HG03175 (cell line): ENCODE measurements at regions not wholly inside any gene's neighbourhood (a gene's known extent, or its start where the extent isn't known, plus 50 kb on each side); places are given as distances from the start of the nearest gene placed in this dataset.

Experiments used
- ATAC-seq: cut with Tn5 transposase; IDR thresholded peaks from one replicate; pipeline ENCODE4 v1.9.1; 2021; ENCODE audit warnings: mild to moderate bottlenecking, moderate library complexity; ENCODE audit not compliant: unreplicated experiment

DNA sequence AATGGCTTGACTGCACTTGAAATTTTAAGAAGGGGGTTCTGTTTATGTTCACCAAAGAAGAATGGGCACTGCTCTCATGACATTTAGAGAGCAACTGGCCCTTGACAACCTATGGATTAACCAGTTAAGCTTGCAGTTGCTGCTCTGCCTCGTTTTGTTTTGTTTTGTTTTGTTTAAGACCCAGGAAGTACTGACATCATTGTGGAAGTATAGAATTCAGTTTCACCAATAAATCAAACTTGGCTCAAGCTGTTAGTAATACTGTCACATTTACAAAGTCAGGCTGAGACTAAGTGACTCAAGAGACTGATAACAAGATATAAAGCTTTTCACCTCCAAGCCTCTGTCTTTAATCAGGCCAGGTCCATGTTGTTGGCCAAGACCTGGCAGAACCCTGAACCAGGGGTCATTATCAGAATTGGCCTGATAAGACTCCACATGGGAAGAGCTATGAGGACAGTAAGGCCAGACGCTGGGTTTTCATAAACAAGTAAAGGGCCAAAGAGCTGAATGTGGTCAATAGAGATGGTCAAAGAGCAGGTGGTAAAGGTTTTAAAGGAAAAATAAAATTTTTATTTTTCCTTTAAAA is 99.4 kb upstream of the VGLL2 start:
- no peak for ATAC-seq

DNA sequence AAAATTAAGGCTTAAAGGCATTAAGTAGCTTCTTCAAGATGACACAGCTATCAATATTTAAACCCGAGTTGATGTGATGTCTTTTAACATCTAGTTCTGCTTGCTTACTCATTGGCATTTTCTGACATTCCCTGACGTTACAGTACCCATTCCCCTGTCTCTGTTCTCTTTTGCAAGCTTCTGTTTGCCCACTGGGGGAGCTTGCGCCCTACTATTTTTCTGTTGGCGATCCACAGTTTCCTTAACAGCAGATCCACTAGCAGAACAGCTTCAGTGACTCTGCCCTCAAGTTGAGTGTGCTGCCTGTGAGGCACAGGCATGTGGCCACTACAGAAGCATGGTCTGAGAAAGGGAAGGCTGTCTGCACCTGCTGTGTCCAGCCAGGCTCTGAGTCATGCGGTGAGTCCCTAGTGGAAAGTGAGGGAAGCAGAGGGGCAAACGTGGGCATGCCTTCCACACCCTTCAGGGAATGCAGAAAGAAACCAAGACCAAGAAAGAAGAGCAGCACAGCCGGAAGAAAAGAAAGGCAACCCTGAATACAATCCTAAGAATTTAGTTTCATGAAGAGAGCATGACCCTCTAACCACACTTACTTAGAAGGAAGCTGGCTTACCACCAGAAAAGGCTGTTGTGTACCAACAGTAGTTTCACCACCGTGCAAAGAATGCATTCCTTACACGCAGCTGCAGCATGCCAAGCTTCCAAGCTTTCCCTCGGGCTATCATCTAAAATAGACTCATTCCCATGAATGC is 97.7 kb upstream of the VGLL2 start:
- ATAC-seq, result no peak

DNA sequence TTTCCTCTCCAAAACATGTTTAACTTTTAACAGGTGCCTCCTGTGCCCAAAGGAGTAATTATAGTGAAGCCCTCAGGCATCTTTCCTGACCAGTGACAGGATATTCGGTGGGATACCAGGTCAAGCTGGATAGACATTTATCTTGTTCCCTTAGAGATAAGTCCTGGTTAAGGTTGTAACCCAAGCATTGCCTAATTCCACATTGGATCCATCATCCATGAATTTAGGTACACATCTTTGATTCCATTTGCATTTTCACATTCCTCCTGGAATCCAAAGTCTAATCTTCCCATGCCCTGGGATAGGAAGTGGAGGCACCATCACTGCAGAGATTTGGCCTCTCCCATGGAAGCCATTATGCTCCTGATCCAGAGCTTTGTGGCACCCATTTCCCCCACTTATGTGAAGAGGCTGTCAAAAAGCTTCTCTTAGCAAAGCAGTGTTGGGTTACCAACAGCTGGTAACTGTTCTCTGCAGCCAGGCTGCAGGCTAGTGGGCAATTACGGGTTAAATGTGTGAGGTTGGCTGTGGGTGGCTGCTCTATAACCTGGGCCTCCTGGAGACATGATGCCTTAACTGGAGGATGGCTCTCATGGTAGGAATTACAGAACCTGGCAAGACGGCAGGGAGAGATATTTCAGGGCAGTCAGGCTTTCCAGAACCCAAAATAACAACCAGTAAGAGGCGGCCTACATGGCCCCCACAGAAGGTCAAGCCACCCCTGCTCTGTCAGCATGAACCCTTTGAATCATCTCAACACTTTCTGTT is 96.9 kb upstream of the VGLL2 start:
- no peak for ATAC-seq

DNA sequence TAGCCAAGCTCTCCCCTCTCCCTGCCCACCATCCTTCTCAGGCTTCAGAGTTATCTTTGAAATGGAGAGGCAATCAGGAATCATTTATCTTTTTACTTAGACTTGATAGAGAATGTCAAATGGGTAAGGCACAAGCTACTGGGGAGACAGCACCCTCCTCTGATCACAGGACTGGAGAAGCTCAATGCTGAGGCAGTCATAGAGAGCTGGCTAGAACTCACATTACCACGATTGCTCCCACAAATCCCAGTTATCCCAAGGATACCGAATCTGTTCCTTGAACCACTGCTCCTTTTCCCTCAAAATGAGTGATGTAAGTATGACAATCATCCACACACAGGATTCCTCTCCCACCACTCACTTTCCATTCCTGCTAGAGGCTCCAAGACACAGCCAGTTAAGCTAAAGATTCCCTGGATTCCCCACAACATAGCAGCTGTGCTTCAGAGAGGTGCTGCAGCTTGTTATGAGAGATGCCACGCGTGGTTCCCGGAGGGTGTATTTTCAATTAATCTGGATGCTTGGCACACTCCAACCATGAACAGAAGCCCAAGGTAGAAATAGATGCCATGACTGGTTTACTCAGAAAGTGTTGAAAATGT is 96.2 kb upstream of the VGLL2 start:
- ATAC-seq, result no peak

DNA sequence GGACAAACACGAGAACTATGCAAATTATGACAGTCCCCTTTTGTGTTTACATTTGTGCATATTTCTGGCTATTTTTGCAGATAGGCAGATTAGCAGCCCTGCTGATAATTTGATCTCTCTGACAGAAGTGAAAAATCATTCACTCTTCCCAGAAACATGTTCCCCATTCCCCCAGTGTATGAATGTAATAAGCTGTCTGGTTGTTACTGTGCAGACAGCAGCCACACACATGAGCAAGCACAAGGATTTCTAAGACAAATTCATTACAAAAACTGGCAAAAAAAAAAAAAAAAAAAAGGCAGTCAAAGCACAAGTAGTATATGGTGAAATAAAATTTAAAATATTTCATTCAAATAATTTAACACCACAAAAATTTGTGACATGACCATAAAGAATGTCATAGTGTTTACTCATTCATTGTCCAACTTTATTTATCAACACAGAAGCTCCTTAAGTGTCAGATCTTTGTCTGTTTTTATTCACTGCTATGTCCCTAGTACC is 95.5 kb upstream of the VGLL2 start:
- no peak for ATAC-seq

DNA sequence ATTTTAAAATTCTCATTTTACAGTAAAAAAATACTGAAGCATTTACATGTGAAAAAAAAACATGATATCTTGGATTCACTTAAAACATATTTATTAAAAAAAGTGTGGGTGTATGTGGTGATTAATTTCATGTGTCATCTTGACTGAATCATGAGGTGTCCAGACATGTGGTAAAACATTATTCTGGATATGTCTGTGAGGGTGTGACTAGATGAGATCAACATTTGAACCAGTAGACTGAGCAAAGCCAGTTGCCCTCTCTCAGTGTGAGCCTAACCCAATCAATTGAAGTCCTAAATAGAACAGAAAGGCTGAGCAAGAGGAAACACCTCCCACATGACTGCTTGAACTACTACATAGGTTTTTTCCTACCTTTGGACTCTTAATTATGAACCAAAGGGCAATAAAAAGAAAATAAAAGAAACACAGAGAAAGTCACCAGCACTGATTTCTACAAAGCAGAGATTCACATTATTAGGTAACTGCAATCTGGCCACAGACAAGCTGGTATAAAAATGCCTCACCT is 90.5 kb upstream of the VGLL2 start:
- no peak for ATAC-seq

DNA sequence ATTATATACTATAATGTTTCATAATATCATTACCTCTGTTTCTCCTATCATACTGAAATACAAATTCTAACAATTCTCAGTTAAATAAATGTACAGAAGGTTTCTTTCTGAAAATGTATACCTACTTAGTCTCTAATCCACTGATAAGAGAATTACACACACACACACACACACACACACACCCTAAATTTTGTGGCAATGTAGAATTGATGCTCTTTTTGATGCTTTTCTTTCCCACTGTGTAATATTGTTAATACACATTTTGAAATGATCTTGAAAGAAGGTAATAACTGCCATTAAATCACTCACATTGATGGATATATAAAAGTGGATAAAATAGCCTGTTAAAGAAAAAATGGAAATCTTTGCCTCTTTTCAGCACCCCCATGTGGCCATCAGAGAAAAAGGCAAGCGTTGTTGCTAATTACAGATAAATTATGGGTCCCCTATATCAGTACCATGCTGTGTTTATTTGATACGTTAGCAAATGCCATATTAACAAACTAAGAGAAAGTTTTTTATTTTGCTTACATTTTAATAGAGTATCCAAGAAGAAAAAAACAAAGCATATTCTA is 76.6 kb upstream of the VGLL2 start:
- ATAC-seq, result no peak

DNA sequence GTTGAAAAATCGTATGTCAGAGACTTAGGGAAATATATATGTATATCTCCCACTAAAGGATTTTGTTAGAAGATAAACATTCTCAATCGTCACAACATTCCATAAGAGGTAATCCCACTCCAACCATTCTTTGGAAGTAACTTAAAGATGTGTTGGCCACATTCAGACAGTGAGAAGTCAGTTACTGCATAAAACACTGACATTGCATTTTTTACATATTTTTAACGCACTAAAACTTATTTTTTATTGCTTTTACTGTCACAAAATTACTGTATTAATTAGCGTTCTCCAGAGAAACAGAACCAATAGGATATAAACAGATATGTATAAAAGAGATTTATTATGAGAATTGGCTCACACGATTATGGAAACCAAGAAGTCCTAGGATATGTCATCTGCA is 74.3 kb upstream of the VGLL2 start:
- no peak for ATAC-seq

DNA sequence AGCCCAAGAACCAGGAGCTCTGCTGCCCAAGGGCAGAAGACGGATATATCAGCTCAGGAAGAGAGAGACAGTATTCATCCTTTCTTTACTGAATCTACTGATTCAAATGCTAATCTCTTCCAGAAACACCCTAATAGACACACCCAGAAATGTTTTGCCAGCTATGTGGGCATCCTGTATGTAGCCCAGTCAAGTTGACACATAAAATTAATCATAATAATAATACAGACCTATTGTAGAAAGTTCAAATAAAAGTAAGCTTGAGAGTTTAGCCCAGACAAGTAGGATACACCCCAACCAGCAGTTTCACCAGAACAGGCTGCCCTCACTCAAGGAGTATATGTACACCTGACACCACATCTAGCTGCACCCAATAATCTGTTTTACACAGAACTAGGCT is 73.9 kb upstream of the VGLL2 start:
- no peak for ATAC-seq

DNA sequence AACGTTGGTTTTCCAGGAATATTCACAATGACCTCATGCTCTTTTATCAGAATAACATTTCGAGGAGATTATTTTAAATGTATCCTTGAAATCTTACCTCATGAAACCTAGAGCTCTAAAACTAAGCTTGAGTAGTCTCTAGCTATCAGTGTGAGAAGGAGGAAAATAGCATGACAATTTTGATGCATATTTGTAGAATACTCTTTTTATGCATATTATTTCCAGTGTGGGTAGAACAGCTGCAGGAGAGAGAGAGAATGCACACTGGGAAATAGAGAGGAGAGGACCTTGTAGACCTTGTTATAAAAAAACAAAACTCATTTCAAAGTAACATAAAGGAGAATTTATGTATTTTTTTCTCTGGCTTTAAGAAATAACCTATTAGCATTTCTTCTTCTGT is 71.1 kb upstream of the VGLL2 start:
- ATAC-seq, result no peak

DNA sequence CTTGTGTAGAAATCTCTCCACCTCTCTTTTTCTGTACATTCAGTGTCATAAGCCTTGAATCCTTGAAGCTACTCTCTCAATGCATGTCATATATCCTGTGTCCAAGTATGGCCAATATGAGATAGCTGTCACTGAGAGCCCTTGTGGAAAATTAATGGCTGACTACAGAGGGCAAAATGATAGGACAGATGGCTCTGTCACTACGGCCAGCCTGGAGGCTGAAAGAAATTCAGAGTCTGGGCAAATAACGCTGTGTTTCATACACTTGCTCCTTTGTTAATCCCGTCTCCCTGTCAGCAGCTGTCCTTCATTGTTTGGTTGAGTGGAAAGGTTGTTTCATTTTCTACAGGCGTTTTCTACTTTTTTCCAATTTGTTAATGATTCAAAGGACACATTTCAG is 70.4 kb upstream of the VGLL2 start:
- ATAC-seq, result no peak

DNA sequence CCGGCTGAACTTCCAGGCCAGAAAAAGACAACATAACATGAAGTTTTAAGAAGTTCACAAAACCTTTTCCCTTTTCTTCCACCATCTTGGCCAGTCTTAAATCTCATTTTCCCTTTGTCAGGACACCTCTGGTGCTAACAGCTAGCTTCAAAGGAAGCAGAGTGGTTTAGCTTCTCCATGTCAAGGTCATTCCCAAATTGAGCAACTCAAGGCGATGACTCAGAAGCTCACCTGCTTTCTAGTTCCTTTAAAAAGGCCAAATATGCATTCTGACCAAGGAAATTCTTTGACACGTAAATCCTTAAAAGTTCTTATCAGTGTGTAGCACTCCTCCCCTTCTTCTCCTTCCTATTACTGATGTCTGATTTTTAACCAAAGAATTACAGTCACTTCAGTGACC is 69.6 kb upstream of the VGLL2 start:
- ATAC-seq, result no peak

DNA sequence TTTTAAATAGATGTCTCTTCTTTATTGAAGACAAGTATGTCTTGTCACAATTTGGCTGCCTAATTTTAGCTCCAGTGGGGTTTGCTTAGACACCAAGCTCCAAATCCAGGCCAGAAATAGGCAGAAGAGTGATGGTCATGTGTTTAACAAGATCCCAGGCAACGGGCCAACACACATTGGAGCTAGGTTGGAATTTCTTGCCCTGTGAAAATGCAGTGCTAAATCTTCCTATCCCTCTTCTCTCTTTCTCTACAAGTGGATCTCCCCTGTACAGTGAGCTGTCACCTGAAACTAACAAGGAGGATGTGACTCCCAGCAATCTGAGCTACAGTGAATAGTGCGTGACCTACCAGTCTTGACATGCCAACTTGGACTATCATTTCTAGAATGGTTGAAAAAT is 65.3 kb upstream of the VGLL2 start:
- ATAC-seq, result no peak

DNA sequence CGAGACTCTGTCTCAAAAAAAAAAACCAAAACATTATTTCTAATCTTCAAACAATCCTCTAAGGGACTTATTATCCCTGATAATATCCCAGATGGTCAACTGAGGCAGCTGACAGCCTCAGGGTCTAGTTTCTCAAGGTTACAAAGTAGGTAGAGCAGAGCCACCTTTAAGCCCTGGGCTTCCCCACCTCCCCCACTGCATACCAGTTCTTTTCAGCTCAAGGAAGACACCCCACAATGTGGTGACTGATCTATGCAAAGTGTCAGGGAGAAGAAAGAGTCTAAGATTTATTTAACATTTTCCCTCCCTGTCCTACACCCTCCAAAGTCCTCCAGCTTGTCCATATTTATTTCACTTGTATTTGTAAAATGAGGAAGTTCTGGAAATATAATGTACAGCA is 60.5 kb upstream of the VGLL2 start:
- ATAC-seq, result no peak

DNA sequence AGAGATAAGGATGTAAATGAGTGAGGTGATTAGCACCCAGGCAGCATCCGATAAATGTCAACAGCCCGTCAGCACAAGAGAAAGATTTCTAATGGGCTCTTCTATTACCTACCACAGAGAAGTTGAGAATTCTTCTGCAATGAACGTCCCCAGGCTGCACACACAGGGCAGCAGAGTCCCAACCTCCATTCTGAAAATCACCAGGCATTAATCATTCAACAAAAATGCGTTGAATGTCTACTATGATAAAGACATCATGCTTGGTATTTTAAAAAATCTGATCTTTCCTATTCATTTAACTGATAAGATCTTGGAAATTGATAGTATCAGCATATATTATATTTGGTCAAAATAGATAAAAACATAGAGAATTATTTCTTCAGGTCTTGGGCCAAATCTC is 59.5 kb upstream of the VGLL2 start:
- no peak for ATAC-seq

DNA sequence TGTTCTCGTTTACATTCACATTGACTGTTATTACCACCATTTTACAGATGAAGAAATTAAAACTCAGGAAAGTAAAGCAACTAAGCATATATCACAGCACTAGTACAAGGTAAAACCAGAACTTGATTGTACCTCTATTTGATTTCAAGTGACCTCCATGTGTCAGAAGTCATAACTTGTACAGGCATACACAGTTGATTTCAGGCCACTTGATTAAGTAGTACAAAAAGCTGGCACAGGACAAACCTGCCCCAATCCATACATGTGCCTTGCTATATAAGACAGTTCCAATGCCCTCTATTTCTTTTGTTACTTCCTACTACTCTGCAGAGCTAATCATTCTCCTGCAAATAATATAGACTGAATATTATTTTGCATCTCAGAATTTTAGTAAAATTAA is 58.8 kb upstream of the VGLL2 start:
- ATAC-seq, result no peak

DNA sequence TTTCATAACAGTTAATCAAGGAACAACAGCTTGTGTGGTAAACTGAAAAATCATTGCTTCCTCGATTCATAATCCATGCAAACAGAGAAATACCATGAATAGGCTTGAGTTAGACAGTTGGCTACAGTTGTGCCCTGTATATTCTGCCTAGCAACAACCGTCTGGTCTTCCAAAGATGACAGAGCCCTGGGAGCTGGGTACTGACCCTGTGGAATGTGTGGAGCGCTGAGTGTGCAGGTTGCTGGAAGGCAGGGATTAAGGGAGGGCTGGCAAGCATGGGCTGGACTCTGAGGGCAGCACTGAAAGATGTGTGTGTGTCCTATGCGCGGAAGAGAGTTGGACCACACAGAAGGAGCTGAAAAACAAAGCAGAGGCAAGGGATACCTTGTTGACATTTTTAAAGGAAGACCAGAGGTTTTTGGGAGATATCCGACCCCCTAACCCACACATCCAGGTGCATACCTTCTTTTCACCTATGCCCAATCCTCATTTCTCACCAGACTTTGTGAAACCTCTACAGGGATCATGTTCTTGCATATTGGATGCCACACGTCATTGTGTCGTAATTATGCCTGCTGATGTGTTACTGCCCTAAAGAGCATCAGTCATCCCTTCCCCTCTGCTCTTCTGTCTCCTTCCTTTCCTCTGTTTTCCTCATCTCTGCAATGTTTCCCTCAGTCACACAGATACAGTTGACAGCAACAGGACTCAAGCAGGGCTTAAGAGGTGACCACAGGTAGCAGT is 58.2 kb upstream of the VGLL2 start:
- ATAC-seq, result no peak

DNA sequence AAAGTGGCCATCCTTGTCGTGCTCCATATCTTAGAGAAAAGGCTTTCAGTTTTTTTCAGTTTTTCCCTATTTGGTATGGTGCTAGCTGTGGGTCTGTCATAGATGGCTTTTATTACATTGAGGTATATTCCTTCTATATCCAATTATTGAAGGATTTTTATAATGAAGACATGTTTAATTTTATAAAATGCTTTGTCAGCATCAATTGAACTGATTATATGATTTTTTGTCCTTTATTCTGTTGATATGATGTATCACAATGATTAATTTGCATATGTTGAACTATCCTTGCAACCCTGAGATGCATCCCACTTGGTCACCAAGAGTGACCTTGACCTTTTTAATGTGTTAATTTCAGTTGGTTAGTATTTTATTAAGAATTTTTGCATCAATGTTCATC is 55.1 kb upstream of the VGLL2 start:
- ATAC-seq, result no peak

DNA sequence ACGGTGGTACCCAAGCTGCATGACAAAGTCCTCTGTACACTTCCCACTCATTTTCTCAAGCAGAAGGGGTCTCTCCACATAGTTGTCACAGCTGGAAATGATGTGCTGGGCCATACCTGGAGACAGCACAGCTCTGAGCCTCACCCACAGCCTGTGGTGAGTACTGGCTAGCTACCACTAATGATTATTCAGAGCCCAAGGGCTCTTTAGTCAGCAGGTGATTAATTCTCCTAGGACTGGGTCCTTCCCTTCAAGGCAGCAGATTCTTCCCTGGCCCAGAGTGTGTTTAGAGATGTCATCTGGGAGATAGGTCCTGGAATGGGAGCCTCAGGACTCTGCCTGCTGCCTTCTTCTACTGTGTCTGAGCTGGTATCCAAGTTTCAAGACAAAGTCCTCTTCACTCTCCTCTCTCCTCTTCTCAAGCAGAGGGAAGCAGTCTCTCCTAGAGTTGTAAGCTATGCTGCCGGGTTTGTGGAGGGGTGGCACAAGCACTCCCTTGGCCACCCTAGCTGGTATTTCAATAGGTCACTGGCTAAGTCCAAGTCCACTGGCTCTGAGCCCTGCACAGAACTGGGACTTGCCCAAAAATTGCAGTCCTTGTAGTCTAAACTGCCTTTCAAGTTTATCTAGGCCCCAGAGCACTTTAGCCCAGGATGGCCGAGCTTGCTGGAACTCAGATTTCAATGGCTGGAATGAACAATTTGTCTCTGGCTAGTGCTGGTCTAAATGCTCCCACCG is 49.8 kb upstream of the VGLL2 start:
- ATAC-seq, result no peak
